A549 (cell line): ENCODE measurements at regions not wholly inside any gene's neighbourhood (a gene's known extent, or its start where the extent isn't known, plus 50 kb on each side); places are given as distances from the start of the nearest gene placed in this dataset.

Source experiments
- ATAC-seq, 2 experiments: fragments of 200-7000 bp in 1 of 2; fragments of >200 bp in 1 of 2; cut with Nextera tagmentation in 1 of 2; cut with Tn5 transposase in 1 of 2; 3 replicates each; pipeline versions ENCODE4 v1.8.0 to v1.9.1; 2018 to 2020; ENCODE audit warnings: mild to moderate bottlenecking in 1 of 2, moderate library complexity in 1 of 2
- CTCF ChIA-PET: fragments of 300-600 bp; sonication (Branson Sonifier 250); formaldehyde crosslinking; extraction: SDS; loops from one replicate; lab custom pipeline; 2021; ENCODE audit warnings: antibody characterized with exemption, inconsistent platforms; lab: Yijun Ruan, JAX
- POLR2A ChIA-PET: fragments of 350-600 bp; formaldehyde crosslinking; extraction: SDS; loops from one replicate; lab custom pipeline; 2021; ENCODE audit warnings: antibody characterized with exemption, inconsistent platforms; lab: Yijun Ruan, JAX
- DNase-seq, 2 experiments: peaks; one replicate each; pipeline versions ENCODE4 v3.0.0 to v3.0.0-alpha.2; 2011 to 2016; ENCODE audit warnings: low read depth in 1 of 2, low spot score in 1 of 2
- FAIRE-seq: peaks from 2 replicates; lab custom pipeline; 2011; peaks lifted over from hg19 to GRCh38; lab: Jason Lieb, UNC
- H3K27ac ChIP-seq, 2 experiments: fragments of >200 bp; sonication (Bioruptor Twin); formaldehyde crosslinking; 3 replicates each; pipeline ENCODE4 v1.5.1; 2016 to 2017
- H3K4me1 ChIP-seq: fragments of >200 bp; sonication (Bioruptor Twin); formaldehyde crosslinking; 3 replicates; pipeline ENCODE4 v1.6.1; 2016
- H3K4me2 ChIP-seq: fragments of >200 bp; sonication (Bioruptor Twin); formaldehyde crosslinking; 3 replicates; pipeline ENCODE4 v1.6.1; 2016
- H3K4me3 ChIP-seq: fragments of >200 bp; sonication (Bioruptor Twin); formaldehyde crosslinking; 3 replicates; pipeline ENCODE4 v1.5.1; 2016
- H3K9me3 ChIP-seq: fragments of >200 bp; sonication (Bioruptor Twin); formaldehyde crosslinking; 3 replicates; pipeline ENCODE4 v1.6.1; 2016
- CBX2 ChIP-seq: fragments of 200-600 bp; sonication (generic); IDR thresholded peaks from 2 replicates; pipeline ENCODE4 v1.6.1; 2016; ENCODE audit warnings: low read depth, mild to moderate bottlenecking, borderline replicate concordance
- CBX8 ChIP-seq: fragments of 200-600 bp; sonication (generic); IDR thresholded peaks from 2 replicates; pipeline ENCODE4 v1.6.1; 2016
- CEBPB ChIP-seq, 2 experiments: fragments of >200 bp in 1 of 2; sonication (Bioruptor Twin) in 1 of 2; formaldehyde crosslinking in 1 of 2; IDR thresholded peaks; 2 replicates each; pipeline ENCODE4 v1.6.1; 2012 to 2016
- CHD4 ChIP-seq: fragments of 200-600 bp; sonication (generic); IDR thresholded peaks from 2 replicates; pipeline ENCODE4 v1.6.1; 2016; ENCODE audit warnings: antibody characterized with exemption, mild to moderate bottlenecking, borderline replicate concordance
- EP300 ChIP-seq, 2 experiments: fragments of >200 bp; sonication (Bioruptor Twin); formaldehyde crosslinking; IDR thresholded peaks; 2 replicates in 1 of 2; 3 replicates in 1 of 2; pipeline ENCODE4 v1.6.1; 2016 to 2017
- FOSL2 ChIP-seq, 2 experiments: fragments of 450-650 bp in 1 of 2; fragments of >200 bp in 1 of 2; sonication (Bioruptor Twin) in 1 of 2; formaldehyde crosslinking; IDR thresholded peaks; 2 replicates each; pipeline versions ENCODE4 v1.5.0 to v1.6.1; 2016 to 2020; ENCODE audit warnings: mild to moderate bottlenecking in 1 of 2, moderate library complexity in 1 of 2
- FOXS1 ChIP-seq: fragments of 250-450 bp; sonication (Bioruptor Pico); IDR thresholded peaks from 2 replicates; pipeline ENCODE4 v1.5.0; 2020; ENCODE audit warnings: mild to moderate bottlenecking, moderate library complexity
- GATA3 ChIP-seq: IDR thresholded peaks from 2 replicates; pipeline ENCODE4 v1.6.1; 2012; ENCODE audit warnings: borderline replicate concordance
- HDAC2 ChIP-seq: fragments of 200-600 bp; sonication (generic); IDR thresholded peaks from 2 replicates; pipeline ENCODE4 v1.6.1; 2016
- HEYL ChIP-seq: fragments of 250-450 bp; sonication (Bioruptor Pico); IDR thresholded peaks from 2 replicates; pipeline ENCODE4 v1.8.0; 2021; ENCODE audit warnings: mild to moderate bottlenecking, moderate library complexity
- HOXB5 ChIP-seq: fragments of 250-450 bp; sonication (Bioruptor Pico); IDR thresholded peaks from 2 replicates; pipeline ENCODE4 v1.5.0; 2020; ENCODE audit warnings: mild to moderate bottlenecking, moderate library complexity
- JUN ChIP-seq, 2 experiments: fragments of >200 bp; sonication (Bioruptor Twin); formaldehyde crosslinking; IDR thresholded peaks; 2 replicates in 1 of 2; 3 replicates in 1 of 2; pipeline ENCODE4 v1.6.1; 2016 to 2017
- KDM1A ChIP-seq: fragments of 200-600 bp; sonication (generic); IDR thresholded peaks from 2 replicates; pipeline ENCODE4 v1.6.1; 2016; ENCODE audit warnings: low read depth, mild to moderate bottlenecking
- KDM5A ChIP-seq: fragments of 200-600 bp; sonication (generic); IDR thresholded peaks from 2 replicates; pipeline ENCODE4 v1.6.1; 2016; ENCODE audit warnings: antibody characterized with exemption, mild to moderate bottlenecking
- MAFK ChIP-seq: fragments of 450-650 bp; IDR thresholded peaks from 2 replicates; pipeline ENCODE4 v1.6.1; 2014; ENCODE audit not compliant: partially characterized antibody
- NR3C1 ChIP-seq: fragments of >200 bp; sonication (Bioruptor Twin); formaldehyde crosslinking; IDR thresholded peaks from 3 replicates; pipeline ENCODE4 v1.6.1; 2017
- PHF8 ChIP-seq: fragments of 200-600 bp; sonication (generic); IDR thresholded peaks from 2 replicates; pipeline ENCODE4 v1.6.1; 2016; ENCODE audit warnings: low read depth, mild to moderate bottlenecking, antibody characterized with exemption, moderate library complexity, borderline replicate concordance
- POLR2A ChIP-seq: IDR thresholded peaks from 2 replicates; pipeline ENCODE4 v1.6.1; 2012; ENCODE audit warnings: mild to moderate bottlenecking, low read length
- POLR2AphosphoS2 ChIP-seq: conservative IDR thresholded peaks from 2 replicates; pipeline ENCODE4 v1.6.1; 2012; ENCODE audit warnings: low read length, improper control_type of control experiment, inconsistent platforms
- SMC3 ChIP-seq: fragments of >200 bp; sonication (Bioruptor Twin); formaldehyde crosslinking; IDR thresholded peaks from 3 replicates; pipeline ENCODE4 v1.6.1; 2018; ENCODE audit warnings: inconsistent platforms
- TP53 ChIP-seq: fragments of 250-450 bp; sonication (Bioruptor Pico); IDR thresholded peaks from 2 replicates; pipeline ENCODE4 v1.5.0; 2021; ENCODE audit warnings: mild to moderate bottlenecking, moderate library complexity
- ZC3H11A ChIP-seq: fragments of 450-650 bp; IDR thresholded peaks from 2 replicates; pipeline ENCODE4 v1.6.1; 2014; ENCODE audit warnings: antibody characterized with exemption, mild to moderate bottlenecking
- WGBS: methylation state at CpG from one replicate; pipeline ENCODE4 v1.1.6; 2017; ENCODE audit errors: missing lambda C conversion rate; 5-methylcytosine and 5-hydroxymethylcytosine counted together
- TF ChIP-seq, protein P1 (sequence below): IDR thresholded peaks from 2 replicates; pipeline ENCODE4 v1.6.1; 2012
- TF ChIP-seq, protein P2 (sequence below): fragments of 150-350 bp; IDR thresholded peaks from 2 replicates; pipeline ENCODE4 v1.6.1; 2014; ENCODE audit warnings: low read depth, mild to moderate bottlenecking, low read length
- TF ChIP-seq, protein P3 (sequence below): IDR thresholded peaks from 2 replicates; pipeline ENCODE4 v1.6.1; 2012; ENCODE audit warnings: low read depth, borderline replicate concordance
- TF ChIP-seq, protein P4 (sequence below): fragments of >200 bp; sonication (Bioruptor Twin); formaldehyde crosslinking; IDR thresholded peaks from 3 replicates; pipeline ENCODE4 v1.6.1; 2016

DNA sequence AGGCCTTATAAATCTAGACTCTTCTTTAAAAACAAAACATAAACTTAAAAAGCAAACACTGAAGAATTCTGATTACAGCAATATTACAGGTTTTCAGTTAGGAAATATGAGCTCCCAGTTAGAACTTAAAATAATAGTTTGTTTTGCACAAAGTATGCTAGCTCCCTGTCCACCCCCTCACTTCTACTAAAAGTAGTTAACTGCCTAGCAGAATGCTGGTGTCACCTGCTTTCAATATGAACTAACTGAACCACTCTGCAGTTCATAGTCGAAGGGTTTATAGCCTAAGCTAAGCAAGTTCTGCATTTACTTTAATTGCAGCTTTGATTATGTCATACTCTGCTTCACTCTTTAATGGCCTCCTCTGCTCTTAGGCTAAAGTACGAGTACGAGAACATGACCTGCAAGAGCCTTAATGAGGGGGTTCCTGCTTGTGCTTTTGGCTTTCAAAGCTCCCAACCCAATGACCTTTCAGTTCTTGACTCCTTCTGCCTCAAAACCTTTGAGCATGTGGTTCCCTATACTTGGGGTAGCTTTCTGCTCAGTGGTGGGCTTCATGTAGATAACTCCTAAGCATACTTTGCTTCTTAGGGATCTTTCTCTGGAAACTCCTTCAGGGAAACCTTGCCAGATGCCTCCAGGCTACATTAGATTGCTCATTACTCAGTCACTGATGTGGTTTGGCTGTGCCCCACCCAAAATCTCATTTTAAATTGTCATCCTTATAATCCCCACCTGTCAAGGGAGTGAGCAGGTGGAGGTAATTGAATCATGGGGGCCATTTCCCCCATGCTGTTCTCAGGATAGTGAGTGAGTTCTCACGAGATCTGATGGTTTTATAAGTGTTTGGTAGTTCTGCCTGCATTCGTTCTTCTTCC is 278.9 kb upstream of the ARGLU1 start:
- ChIA-PET CTCF (no interaction called here), POLR2A (no interaction called here)
- Histone ChIP-seq H3K4me2 (no peak overlapping the region), H3K9me3 (no peaks in the 10 kb centered on the region), H3K4me1 (no peaks in the 10 kb centered on the region), H3K4me3 (no peak overlapping the region), H3K27ac (no peak overlapping the region)
- TF ChIP-seq PHF8 (no peak), ZC3H11A (no peak), POLR2A (no peak), GATA3 (no peak), TP53 (CRISPR knock-in tag) (no peak), NR3C1 (no peak), MAFK (no peak), CBX2 (no peak), HDAC2 (no peak), KDM5A (no peak), HOXB5 (no peak), CEBPB (IDR thresholded peaks at IDR 0.05) (no peak), FOSL2 (IDR thresholded peaks at IDR 0.05) (no peak), FOSL2 (CRISPR knock-in tag; IDR thresholded peaks at IDR 0.05) (no peak), JUN (IDR thresholded peaks at IDR 0.05) (no peak), KDM1A (no peak), HEYL (CRISPR knock-in tag) (no peak), SMC3 (no peak), FOXS1 (no peak)
- TF ChIP-seq, protein P1, sequence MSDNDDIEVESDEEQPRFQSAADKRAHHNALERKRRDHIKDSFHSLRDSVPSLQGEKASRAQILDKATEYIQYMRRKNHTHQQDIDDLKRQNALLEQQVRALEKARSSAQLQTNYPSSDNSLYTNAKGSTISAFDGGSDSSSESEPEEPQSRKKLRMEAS: no peak
- DNase-seq: no peak
- no peak for FAIRE-seq
- WGBS: 13% methylated on average over 5 of the region's 5 CpGs
- ATAC-seq: no peak

DNA sequence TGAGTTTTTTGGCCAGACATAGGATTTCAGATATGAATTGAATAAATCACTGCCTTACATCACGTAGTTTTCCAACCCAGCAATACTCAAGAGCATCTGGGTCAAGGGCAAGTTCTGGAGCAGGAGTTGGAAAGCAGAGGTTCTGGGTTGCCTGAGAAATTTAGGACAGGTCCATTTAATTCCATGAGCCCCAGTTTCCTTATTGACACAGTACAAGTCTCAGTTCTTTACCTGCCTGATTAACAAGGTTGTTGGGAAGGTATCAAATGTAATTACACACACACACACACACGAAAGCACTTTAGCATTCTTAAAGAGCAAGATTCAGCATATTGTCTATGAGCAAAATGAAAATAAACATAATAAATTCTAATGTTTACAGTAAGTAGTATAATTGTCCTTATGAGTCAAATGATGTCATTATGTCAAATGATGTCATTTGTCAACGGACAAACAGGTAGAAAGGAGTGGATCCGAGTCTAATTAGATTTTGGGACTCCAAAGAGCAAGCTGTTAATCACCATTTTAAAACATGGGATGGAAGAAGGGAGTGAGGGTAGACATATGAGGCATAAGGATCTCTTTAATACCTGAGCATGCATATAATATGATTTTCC is 268.4 kb upstream of the ARGLU1 start:
- DNase-seq: no peak
- Histone ChIP-seq H3K27ac (no peak overlapping the region), H3K4me1 (no peaks in the 10 kb centered on the region)
- no peak for TF ChIP-seq EP300 (IDR thresholded peaks at IDR 0.05)
- TF ChIP-seq, protein P2, sequence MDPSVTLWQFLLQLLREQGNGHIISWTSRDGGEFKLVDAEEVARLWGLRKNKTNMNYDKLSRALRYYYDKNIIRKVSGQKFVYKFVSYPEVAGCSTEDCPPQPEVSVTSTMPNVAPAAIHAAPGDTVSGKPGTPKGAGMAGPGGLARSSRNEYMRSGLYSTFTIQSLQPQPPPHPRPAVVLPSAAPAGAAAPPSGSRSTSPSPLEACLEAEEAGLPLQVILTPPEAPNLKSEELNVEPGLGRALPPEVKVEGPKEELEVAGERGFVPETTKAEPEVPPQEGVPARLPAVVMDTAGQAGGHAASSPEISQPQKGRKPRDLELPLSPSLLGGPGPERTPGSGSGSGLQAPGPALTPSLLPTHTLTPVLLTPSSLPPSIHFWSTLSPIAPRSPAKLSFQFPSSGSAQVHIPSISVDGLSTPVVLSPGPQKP: no peak
- TF ChIP-seq, protein P3, sequence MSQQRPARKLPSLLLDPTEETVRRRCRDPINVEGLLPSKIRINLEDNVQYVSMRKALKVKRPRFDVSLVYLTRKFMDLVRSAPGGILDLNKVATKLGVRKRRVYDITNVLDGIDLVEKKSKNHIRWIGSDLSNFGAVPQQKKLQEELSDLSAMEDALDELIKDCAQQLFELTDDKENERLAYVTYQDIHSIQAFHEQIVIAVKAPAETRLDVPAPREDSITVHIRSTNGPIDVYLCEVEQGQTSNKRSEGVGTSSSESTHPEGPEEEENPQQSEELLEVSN: no peak
- no peak for TF ChIP-seq CBX8
- TF ChIP-seq CHD4: no peak
- TF ChIP-seq POLR2AphosphoS2: no peak
- TF ChIP-seq, protein P4, sequence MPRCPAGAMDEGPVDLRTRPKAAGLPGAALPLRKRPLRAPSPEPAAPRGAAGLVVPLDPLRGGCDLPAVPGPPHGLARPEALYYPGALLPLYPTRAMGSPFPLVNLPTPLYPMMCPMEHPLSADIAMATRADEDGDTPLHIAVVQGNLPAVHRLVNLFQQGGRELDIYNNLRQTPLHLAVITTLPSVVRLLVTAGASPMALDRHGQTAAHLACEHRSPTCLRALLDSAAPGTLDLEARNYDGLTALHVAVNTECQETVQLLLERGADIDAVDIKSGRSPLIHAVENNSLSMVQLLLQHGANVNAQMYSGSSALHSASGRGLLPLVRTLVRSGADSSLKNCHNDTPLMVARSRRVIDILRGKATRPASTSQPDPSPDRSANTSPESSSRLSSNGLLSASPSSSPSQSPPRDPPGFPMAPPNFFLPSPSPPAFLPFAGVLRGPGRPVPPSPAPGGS: no peak
- TF ChIP-seq TP53 (CRISPR knock-in tag): no peak
- TF ChIP-seq, all 56 proteins: peak for 0
- no peaks in the 10 kb centered on the region for H3K9me3 ChIP-seq
- no peak overlapping the region for H3K4me2 ChIP-seq
- ChIA-PET POLR2A (no interaction called here), CTCF (no interaction called here)
- FAIRE-seq: no peak
- no peak for ATAC-seq
- H3K4me3 ChIP-seq: no peak overlapping the region
- WGBS: 2% methylated on average over 4 of the region's 4 CpGs
